Liver (tissue), 8 donors: ENCODE measurements at regions not wholly inside any gene's neighbourhood (a gene's known extent, or its start where the extent isn't known, plus 50 kb on each side); places are given as distances from the start of the nearest gene placed in this dataset.

Experiments used
- DNase-seq: peaks from one replicate; pipeline ENCODE4 v3.0.0-alpha.2; 2017; ENCODE audit warnings: low spot score
- H3K27ac ChIP-seq, 2 donors: one replicate each; pipeline ENCODE4 v1.7.0; 2013; ENCODE audit warnings: inconsistent platforms in 2 of 2, low read length in 2 of 2, control low read depth in 1 of 2, low read depth in 1 of 2, mild to moderate bottlenecking in 1 of 2
- H3K27me3 ChIP-seq, 4 donors: one replicate each; pipeline versions ENCODE4 v1.6.1 to v1.7.0; 2013; ENCODE audit warnings: low read length in 3 of 4, inconsistent platforms in 1 of 4, mild to moderate bottlenecking in 1 of 4, moderate library complexity in 1 of 4; ENCODE audit not compliant: control insufficient read depth in 4 of 4, insufficient read depth in 4 of 4
- H3K36me3 ChIP-seq, 4 donors: one replicate each; pipeline versions ENCODE4 v1.6.1 to v1.7.0; 2013; ENCODE audit warnings: low read length in 3 of 4, mild to moderate bottlenecking in 3 of 4, low read depth in 1 of 4, moderate library complexity in 1 of 4; ENCODE audit not compliant: control insufficient read depth in 4 of 4, insufficient read depth in 3 of 4
- H3K4me1 ChIP-seq, 4 donors: one replicate each; pipeline versions ENCODE4 v1.6.1 to v1.7.0; 2013; ENCODE audit warnings: low read length in 3 of 4, mild to moderate bottlenecking in 3 of 4, moderate library complexity in 1 of 4; ENCODE audit not compliant: control insufficient read depth in 4 of 4, insufficient read depth in 4 of 4
- H3K4me3 ChIP-seq, 3 donors: one replicate each; pipeline versions ENCODE4 v1.6.1 to v1.7.0; 2013; ENCODE audit warnings: low read length in 3 of 3, control low read depth in 1 of 3, low read depth in 1 of 3, mild to moderate bottlenecking in 1 of 3
- H3K9ac ChIP-seq, 2 donors: one replicate each; pipeline ENCODE4 v1.7.0; 2013; ENCODE audit warnings: low read length in 2 of 2, mild to moderate bottlenecking in 2 of 2, moderate library complexity in 2 of 2, control low read depth in 1 of 2, low read depth in 1 of 2
- H3K9me3 ChIP-seq, 4 donors: one replicate each; pipeline versions ENCODE4 v1.6.1 to v1.7.0; 2013; ENCODE audit warnings: low read length in 3 of 4; ENCODE audit not compliant: control insufficient read depth in 4 of 4
- ATF3 ChIP-seq: IDR thresholded peaks from 2 replicates; pipeline ENCODE4 v1.6.1; 2016; ENCODE audit warnings: antibody characterized with exemption
- CTCF ChIP-seq: fragments of 150-350 bp; IDR thresholded peaks from 2 replicates; pipeline ENCODE4 v1.5.1; 2017; ENCODE audit warnings: improper control_type of control experiment, low read depth, low read length; ENCODE audit not compliant: missing input control
- EGR1 ChIP-seq, 2 donors: IDR thresholded peaks; 2 replicates each; pipeline ENCODE4 v1.6.1; 2016 to 2018; ENCODE audit warnings: antibody characterized with exemption in 2 of 2, low read depth in 2 of 2
- FOXA1 ChIP-seq: IDR thresholded peaks from 2 replicates; pipeline ENCODE4 v1.6.1; 2016; ENCODE audit warnings: antibody characterized with exemption
- FOXA2 ChIP-seq: IDR thresholded peaks from 2 replicates; pipeline ENCODE4 v1.6.1; 2016; ENCODE audit warnings: antibody characterized with exemption
- GABPA ChIP-seq, 2 donors: IDR thresholded peaks in 1 of 2; conservative IDR thresholded peaks in 1 of 2; 2 replicates each; pipeline ENCODE4 v1.6.1; 2016; ENCODE audit warnings: antibody characterized with exemption in 2 of 2, mild to moderate bottlenecking in 1 of 2, moderate library complexity in 1 of 2
- HNF4A ChIP-seq, 2 donors: conservative IDR thresholded peaks; 2 replicates each; pipeline ENCODE4 v1.6.1; 2016; ENCODE audit warnings: antibody characterized with exemption in 2 of 2, mild to moderate bottlenecking in 2 of 2
- HNF4G ChIP-seq: IDR thresholded peaks from 2 replicates; pipeline ENCODE4 v1.6.1; 2016; ENCODE audit warnings: antibody characterized with exemption
- JUND ChIP-seq, 2 donors: IDR thresholded peaks; 2 replicates each; pipeline ENCODE4 v1.6.1; 2016; ENCODE audit warnings: antibody characterized with exemption in 2 of 2
- MAX ChIP-seq: IDR thresholded peaks from 2 replicates; pipeline ENCODE4 v1.6.1; 2016; ENCODE audit warnings: antibody characterized with exemption
- NR2F2 ChIP-seq: IDR thresholded peaks from 2 replicates; pipeline ENCODE4 v1.6.1; 2016; ENCODE audit warnings: antibody characterized with exemption
- RAD21 ChIP-seq, 2 donors: IDR thresholded peaks; 2 replicates each; pipeline ENCODE4 v1.6.1; 2016; ENCODE audit warnings: antibody characterized with exemption in 2 of 2, mild to moderate bottlenecking in 2 of 2
- REST ChIP-seq: IDR thresholded peaks from 2 replicates; pipeline ENCODE4 v1.6.1; 2016; ENCODE audit warnings: antibody characterized with exemption, mild to moderate bottlenecking
- RXRA ChIP-seq, 2 donors: IDR thresholded peaks; 2 replicates each; pipeline ENCODE4 v1.6.1; 2017 to 2018; ENCODE audit warnings: antibody characterized with exemption in 2 of 2, mild to moderate bottlenecking in 1 of 2
- SP1 ChIP-seq: IDR thresholded peaks from 2 replicates; pipeline ENCODE4 v1.6.1; 2018; ENCODE audit warnings: antibody characterized with exemption, mild to moderate bottlenecking
- TAF1 ChIP-seq: conservative IDR thresholded peaks from 2 replicates; pipeline ENCODE4 v1.6.1; 2016; ENCODE audit warnings: antibody characterized with exemption, mild to moderate bottlenecking
- YY1 ChIP-seq: IDR thresholded peaks from 2 replicates; pipeline ENCODE4 v1.6.1; 2016; ENCODE audit warnings: antibody characterized with exemption, mild to moderate bottlenecking
- ZBTB33 ChIP-seq: IDR thresholded peaks from 2 replicates; pipeline ENCODE4 v1.6.1; 2016; ENCODE audit warnings: antibody characterized with exemption
- WGBS: extraction: QIAGEN DNeasy Blood & Tissue Kit; methylation state at CpG from one replicate; pipeline ENCODE4 v1.1.7; 2013; 5-methylcytosine and 5-hydroxymethylcytosine counted together
- donor health status: healthy.
- donor health status: healthy.
- donor health status: healthy.
- donor health status: healthy.
- donor health status: healthy.

- 89% methylated on average over 1 of the region's 1 CpG for WGBS
- Histone ChIP-seq H3K9me3 (no peaks in the 10 kb centered on the region), H3K27ac (no peak overlapping the region), H3K4me3 (no peak overlapping the region), H3K36me3 (no peaks in the 10 kb centered on the region), H3K27me3 (no peaks in the 10 kb centered on the region), H3K4me1 (no peaks in the 10 kb centered on the region), H3K9ac (no peak overlapping the region)
- no peak for TF ChIP-seq GABPA (IDR thresholded peaks at IDR 0.05 in 1 of 2, conservative IDR thresholded peaks at IDR 0.05 in 1 of 2)
- TF ChIP-seq MAX = no peak
- TF ChIP-seq CTCF = no peak
- TF ChIP-seq ZBTB33 = no peak
- TF ChIP-seq NR2F2 = no peak
- no peak for TF ChIP-seq FOXA2
- no peak for TF ChIP-seq SP1
- no peak for TF ChIP-seq ATF3
- TF ChIP-seq JUND (IDR thresholded peaks at IDR 0.05) = no peak
- TF ChIP-seq RAD21 (IDR thresholded peaks at IDR 0.05) = no peak
- no peak for TF ChIP-seq RXRA (IDR thresholded peaks at IDR 0.05)
- TF ChIP-seq YY1 = no peak
- no peak for TF ChIP-seq FOXA1
- TF ChIP-seq HNF4G = no peak
- TF ChIP-seq EGR1 (IDR thresholded peaks at IDR 0.05; ENCODE audit: low read depth in 2 of 2) = no peak
- no peak for TF ChIP-seq TAF1
- no peak for TF ChIP-seq REST
- TF ChIP-seq HNF4A (conservative IDR thresholded peaks at IDR 0.05) = no peak
- DNase-seq = no peak
These were observed 428.0 kb upstream of the RGPD4 start for GRCh38 chr2:107398683-107399082.

- Histone ChIP-seq H3K4me1 (no peaks in the 10 kb centered on the region), H3K36me3 (no peaks in the 10 kb centered on the region), H3K9me3 (no peaks in the 10 kb centered on the region), H3K4me3 (no peak overlapping the region), H3K9ac (no peak overlapping the region), H3K27me3 (no peaks in the 10 kb centered on the region), H3K27ac (no peak overlapping the region)
- DNase-seq = no peak
- WGBS = 43% methylated on average over 3 of the region's 3 CpGs
- TF ChIP-seq MAX (no peak), ZBTB33 (no peak), HNF4G (no peak), ATF3 (no peak), HNF4A (conservative IDR thresholded peaks at IDR 0.05) (no peak)
These were observed 424.4 kb upstream of the RGPD4 start for GRCh38 chr2:107402330-107402729.
